Central memory CD8-positive, alpha-beta T cell (primary cell): ENCODE measurements at regions not wholly inside any gene's neighbourhood (a gene's known extent, or its start where the extent isn't known, plus 50 kb on each side); places are given as distances from the start of the nearest gene placed in this dataset.

Experiments
- ATAC-seq: fragments of 150-1000 bp; cut with Tn5 transposase; replicated peaks from 2 replicates; pipeline ENCODE4 v1.10.0; 2022; ENCODE audit warnings: mild to moderate bottlenecking, moderate FRiP score, moderate number of reproducible peaks; ENCODE audit not compliant: poor library complexity, severe bottlenecking; ENCODE audit errors: extremely low read depth
- DNase-seq, 2 donors: peaks; one replicate each; pipeline ENCODE4 v3.0.0; 2021; ENCODE audit warnings: low spot score in 2 of 2
- H3K27ac Mint-ChIP-seq: one replicate; pipeline ENCODE4 v1.8.0; 2022; ENCODE audit warnings: low read depth, mild to moderate bottlenecking, moderate library complexity, mixed read lengths
- H3K27me3 Mint-ChIP-seq: one replicate; pipeline ENCODE4 v1.8.0; 2022; ENCODE audit warnings: mixed read lengths
- H3K36me3 Mint-ChIP-seq: one replicate; pipeline ENCODE4 v1.8.0; 2022; ENCODE audit warnings: mild to moderate bottlenecking, moderate library complexity, mixed read lengths; ENCODE audit not compliant: insufficient read depth
- H3K4me1 Mint-ChIP-seq: one replicate; pipeline ENCODE4 v1.8.0; 2022; ENCODE audit warnings: mixed read lengths
- H3K4me3 Mint-ChIP-seq: one replicate; pipeline ENCODE4 v1.8.0; 2022; ENCODE audit warnings: mild to moderate bottlenecking, moderate library complexity, mixed read lengths
- H3K9me3 Mint-ChIP-seq: one replicate; pipeline ENCODE4 v1.8.0; 2022; ENCODE audit warnings: mixed read lengths

DNA sequence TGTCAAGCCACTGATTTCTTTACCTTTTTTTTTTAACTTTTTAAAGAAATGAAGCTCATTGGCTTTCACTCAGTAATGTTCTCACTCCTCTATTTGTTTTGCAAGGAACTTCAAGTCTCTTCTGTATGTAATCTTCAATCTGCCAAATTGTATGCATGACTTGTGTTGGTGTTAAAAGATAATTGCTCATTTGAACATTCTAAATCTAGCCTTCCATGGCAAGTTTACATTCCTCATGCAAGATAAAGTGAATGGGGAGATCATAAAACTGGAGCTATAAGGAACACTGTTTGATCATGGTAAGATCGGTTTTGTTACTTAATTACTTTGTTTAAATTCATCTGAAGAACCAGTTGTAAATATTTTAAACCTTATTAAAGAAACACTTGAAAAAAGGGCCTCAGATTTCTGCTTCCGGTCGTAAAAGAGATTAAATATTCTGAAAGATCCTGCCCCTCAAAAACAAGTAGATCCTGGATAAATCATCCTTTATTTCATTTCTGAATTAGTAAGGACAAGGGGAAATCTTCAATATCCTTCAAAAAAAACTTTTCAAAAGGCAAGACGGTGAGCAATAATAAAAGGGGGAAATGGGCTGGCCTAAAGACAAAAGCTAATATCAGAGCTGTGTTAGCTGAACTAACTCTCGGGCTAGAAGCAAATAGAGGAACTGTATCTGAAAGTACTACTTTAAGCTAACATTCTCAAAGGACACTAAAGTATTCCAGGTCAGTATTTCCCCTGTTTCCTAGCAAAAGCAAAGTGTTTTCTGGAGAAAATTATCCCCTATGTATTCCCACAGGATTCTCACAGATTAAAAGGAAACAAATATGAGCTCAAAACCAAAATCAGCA lies 107.0 kb upstream of the ATP11B start:
- H3K36me3 Mint-ChIP-seq, result no peaks in the 10 kb centered on the region
- ATAC-seq, result no peak
- peaks cover 9% of the 10 kb centered on the region for H3K4me1 Mint-ChIP-seq
- peaks cover 62% of the 10 kb centered on the region for H3K27me3 Mint-ChIP-seq
- no peak overlapping the region for H3K4me3 Mint-ChIP-seq
- DNase-seq, result no peak
- H3K27ac Mint-ChIP-seq, result no peak overlapping the region
- no peaks in the 10 kb centered on the region for H3K9me3 Mint-ChIP-seq

DNA sequence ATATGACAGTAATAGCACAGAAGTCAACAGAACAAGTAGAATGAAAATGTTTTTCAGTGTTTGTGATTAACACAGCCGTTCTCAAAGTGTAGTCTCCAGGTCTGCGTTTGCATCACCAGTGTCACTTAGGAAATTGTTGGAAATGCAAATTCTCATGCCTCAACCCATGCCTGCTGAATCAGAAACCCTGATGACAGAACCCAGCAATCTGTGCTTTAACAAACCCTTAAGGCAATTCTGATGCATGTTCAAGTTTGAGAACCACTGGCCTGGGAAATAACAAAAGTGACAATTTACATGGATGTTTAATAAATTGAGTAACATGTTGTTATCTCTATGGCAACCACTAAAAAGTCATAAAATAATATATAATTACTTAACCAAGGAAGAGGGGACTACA lies 103.1 kb upstream of the ATP11B start:
- no peak overlapping the region for H3K4me3 Mint-ChIP-seq

DNA sequence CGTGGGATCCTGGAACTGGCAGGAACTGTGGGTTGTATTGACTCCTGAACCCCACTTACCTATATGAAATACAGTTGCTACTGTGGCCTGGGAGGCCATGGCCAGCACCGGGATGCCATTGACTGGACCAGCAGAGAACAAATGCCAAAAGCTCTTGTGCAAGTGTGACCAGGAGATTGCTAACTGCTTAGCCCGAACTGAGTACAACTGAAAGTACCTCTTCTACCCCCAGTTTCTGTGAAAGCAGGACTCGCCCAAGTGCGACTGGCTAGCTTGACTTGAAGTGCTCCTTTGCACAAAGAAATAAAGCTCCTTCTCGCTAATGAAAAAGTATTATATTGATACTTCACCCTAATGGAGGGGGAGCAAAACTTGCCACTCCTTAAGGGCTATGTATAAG lies 101.3 kb upstream of the ATP11B start:
- H3K9me3 Mint-ChIP-seq, result no peaks in the 10 kb centered on the region
- H3K27me3 Mint-ChIP-seq, result peaks cover 48% of the 10 kb centered on the region
- no peak overlapping the region for H3K4me3 Mint-ChIP-seq
- no peaks in the 10 kb centered on the region for H3K36me3 Mint-ChIP-seq
- H3K4me1 Mint-ChIP-seq, result no peaks in the 10 kb centered on the region
- no peak for DNase-seq
- H3K27ac Mint-ChIP-seq, result no peak overlapping the region
- ATAC-seq, result no peak

More for the DNA sequence above, 103.1 kb upstream of the ATP11B start:
- Mint-ChIP-seq H3K27me3 (peaks cover 60% of the 10 kb centered on the region), H3K9me3 (no peaks in the 10 kb centered on the region), H3K27ac (no peak overlapping the region), H3K36me3 (no peaks in the 10 kb centered on the region), H3K4me1 (no peaks in the 10 kb centered on the region)
- DNase-seq, result no peak
- ATAC-seq, result no peak

DNA sequence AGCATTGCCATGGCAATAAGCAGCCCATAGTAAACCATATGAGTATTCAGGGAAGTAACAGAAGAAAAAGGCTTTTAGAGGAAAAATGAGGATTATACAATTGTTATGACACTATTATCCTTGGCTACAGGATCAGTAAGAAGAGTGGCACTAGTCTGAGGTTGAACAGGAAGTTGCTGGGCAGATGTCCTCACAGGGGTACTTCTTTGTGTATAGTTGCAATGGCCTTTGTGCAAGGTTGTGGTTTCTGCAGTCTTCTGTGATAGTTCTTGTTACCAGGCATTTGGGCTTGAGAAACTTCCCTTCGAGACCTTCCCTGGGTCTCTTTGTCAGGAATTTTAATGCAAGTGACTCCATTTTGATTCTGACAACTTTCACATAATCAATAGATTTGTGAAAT lies 100.6 kb upstream of the ATP11B start:
- H3K4me3 Mint-ChIP-seq, result no peak overlapping the region
- ATAC-seq (no peak), DNase-seq (no peak)
- H3K4me1 Mint-ChIP-seq, result no peaks in the 10 kb centered on the region
- H3K9me3 Mint-ChIP-seq, result no peaks in the 10 kb centered on the region
- H3K36me3 Mint-ChIP-seq, result no peaks in the 10 kb centered on the region
- no peak overlapping the region for H3K27ac Mint-ChIP-seq
- peaks cover 41% of the 10 kb centered on the region for H3K27me3 Mint-ChIP-seq

DNA sequence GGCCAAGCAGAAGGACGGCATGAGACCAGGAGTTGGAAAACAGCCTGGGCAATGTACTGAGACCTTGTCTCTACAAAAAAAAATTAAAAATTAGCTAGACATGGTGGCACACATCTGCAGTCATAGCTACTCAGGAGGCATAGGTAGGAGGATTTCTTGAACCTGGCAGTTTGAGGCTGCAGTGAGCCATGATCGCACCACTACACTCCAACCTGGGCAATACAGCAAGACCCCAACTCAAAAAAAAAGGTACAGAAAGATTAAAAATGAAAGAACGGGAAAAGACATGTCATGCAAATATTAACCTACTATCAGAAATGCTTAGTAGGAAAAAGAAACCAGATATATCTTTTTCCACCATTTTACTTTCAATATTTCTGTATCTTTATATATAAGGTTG lies 99.6 kb upstream of the ATP11B start:
- peaks cover 31% of the 10 kb centered on the region for H3K27me3 Mint-ChIP-seq
- ATAC-seq, result no peak

DNA sequence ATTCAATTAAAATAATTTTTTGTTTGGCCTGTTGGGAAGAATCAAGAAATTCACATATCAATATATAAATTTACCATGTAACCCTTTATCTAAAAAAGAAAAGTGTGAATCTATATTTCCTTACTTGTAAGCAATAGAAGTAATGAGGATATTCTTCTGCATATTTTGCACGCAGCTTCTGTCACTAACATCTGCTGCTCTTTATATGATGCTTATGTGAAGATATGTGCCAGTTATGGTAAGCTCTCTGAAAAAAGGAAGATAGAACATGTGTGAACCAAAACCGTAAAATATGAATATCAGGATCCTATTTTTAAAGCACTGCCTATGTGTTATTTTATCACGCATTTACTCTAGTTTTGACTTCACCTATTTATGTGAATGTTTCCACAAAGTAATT lies 96.4 kb upstream of the ATP11B start:
- H3K4me1 Mint-ChIP-seq, result no peaks in the 10 kb centered on the region
- H3K27ac Mint-ChIP-seq, result no peak overlapping the region
- no peaks in the 10 kb centered on the region for H3K9me3 Mint-ChIP-seq
- DNase-seq (no peak), ATAC-seq (no peak)
- H3K4me3 Mint-ChIP-seq, result no peak overlapping the region
- H3K36me3 Mint-ChIP-seq, result no peaks in the 10 kb centered on the region
- H3K27me3 Mint-ChIP-seq, result peaks cover 29% of the 10 kb centered on the region

More for the DNA sequence above, 99.6 kb upstream of the ATP11B start:
- no peak for DNase-seq
- Mint-ChIP-seq H3K36me3 (no peaks in the 10 kb centered on the region), H3K27ac (no peak overlapping the region), H3K4me1 (no peaks in the 10 kb centered on the region), H3K9me3 (no peaks in the 10 kb centered on the region), H3K4me3 (no peak overlapping the region)

DNA sequence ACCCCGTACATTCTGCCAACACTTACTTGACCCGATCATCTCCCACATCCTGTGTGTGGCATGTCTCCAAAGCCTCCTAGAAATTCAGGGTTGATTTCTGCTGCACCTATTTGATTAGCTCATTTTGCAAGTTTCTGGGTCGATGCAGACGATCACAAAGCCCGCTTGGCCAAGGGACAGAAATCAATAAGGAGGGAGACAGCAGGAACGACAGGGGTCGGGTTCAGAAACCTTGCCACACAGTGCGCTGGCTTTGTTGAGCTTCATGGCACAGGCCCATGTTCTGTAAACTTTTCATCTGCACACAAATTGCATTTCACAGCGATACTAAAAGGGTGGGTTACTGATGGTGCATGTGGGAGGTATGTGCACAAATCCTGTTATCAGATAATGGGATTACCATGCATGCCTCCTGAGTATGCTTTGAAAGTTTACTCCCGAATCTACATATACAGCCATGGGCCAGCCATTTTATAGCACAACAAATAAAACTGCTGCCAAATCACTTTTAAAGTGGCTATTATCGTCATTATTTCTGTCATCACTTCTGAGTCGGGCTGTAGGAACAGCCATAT lies 95.9 kb upstream of the ATP11B start:
- Mint-ChIP-seq H3K27me3 (peaks cover 25% of the 10 kb centered on the region), H3K27ac (no peak overlapping the region), H3K36me3 (no peaks in the 10 kb centered on the region), H3K4me3 (no peak overlapping the region), H3K9me3 (no peaks in the 10 kb centered on the region), H3K4me1 (no peaks in the 10 kb centered on the region)
- no peak for DNase-seq
- no peak for ATAC-seq

DNA sequence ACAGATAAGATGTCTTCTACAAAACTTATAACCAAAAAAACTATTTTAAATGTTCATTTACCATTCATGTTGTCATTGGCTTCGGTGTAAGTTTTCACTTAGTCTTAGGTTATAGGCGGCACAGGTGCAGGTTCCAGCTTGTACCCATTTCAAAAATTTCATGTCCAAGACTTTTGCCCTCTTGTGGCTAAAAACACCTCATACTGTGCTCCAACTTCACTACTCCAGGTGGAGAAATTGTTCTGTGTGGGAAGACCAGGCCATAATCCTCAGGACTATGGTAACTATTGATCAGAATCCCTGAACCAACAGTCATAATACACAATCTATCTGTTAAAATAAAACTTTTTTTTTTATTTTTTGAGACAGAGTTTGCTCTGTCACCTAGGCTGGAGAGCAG lies 95.2 kb upstream of the ATP11B start:
- Mint-ChIP-seq H3K9me3 (no peaks in the 10 kb centered on the region), H3K4me1 (no peaks in the 10 kb centered on the region), H3K27me3 (peaks cover 26% of the 10 kb centered on the region), H3K36me3 (no peaks in the 10 kb centered on the region), H3K4me3 (no peak overlapping the region), H3K27ac (no peak overlapping the region)
- DNase-seq (no peak), ATAC-seq (no peak)

DNA sequence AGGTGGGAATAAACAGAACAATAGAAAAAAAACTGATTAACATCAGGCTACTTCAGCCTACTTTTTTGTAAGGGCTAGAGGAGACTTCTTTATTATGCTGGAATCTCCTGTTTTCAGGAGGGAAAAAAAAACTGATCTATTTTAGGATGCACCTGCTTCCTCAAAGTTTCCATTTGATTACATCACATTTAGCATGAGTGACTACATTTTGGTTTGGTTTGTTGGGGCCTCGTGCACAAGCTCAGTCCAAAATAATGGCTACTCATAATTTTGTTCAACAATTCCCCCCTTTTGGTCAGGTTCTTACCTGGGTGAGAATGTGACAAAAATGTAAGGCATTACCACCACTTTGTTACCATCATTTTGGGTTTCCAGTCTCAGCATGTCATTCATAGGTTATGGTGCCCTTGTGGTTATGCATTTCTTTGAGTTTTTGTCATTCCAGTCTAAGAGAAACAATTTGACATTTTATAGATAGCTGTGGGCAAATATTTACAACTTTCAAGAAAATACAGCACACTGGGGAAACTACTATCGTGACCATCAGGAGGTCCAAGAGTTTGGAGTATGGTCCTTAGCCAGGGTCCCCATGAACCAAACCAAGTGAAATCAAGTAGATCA lies 93.6 kb upstream of the ATP11B start:
- H3K27ac Mint-ChIP-seq, result no peak overlapping the region
- H3K4me3 Mint-ChIP-seq, result no peak overlapping the region
- no peaks in the 10 kb centered on the region for H3K9me3 Mint-ChIP-seq
- no peaks in the 10 kb centered on the region for H3K36me3 Mint-ChIP-seq
- peaks cover 39% of the 10 kb centered on the region for H3K27me3 Mint-ChIP-seq
- DNase-seq (no peak), ATAC-seq (no peak)
- H3K4me1 Mint-ChIP-seq, result no peaks in the 10 kb centered on the region

DNA sequence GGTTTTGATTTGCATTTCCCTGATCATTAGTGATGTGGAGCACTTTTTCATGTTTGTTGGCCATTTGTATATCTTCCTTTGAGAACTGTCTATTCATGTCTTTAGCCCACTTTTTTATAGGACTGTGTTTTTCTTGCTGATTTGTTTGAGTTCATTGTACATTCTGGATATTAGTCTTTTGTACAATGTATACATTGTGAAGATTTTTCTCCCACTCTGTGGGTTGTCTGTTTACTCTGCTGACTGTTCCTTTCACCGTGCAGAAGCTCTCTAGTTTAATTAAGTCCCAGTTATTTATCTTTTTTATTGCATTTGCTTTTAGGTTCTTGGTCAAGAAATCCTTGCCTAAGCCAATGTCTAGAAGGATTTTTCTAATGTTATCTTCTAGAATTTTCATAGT lies 91.1 kb upstream of the ATP11B start:
- Mint-ChIP-seq H3K27ac (no peak overlapping the region), H3K4me3 (no peak overlapping the region), H3K36me3 (peaks cover 2% of the 10 kb centered on the region), H3K4me1 (no peaks in the 10 kb centered on the region), H3K9me3 (no peaks in the 10 kb centered on the region), H3K27me3 (peaks cover 47% of the 10 kb centered on the region)
- ATAC-seq, result no peak
- no peak for DNase-seq

DNA sequence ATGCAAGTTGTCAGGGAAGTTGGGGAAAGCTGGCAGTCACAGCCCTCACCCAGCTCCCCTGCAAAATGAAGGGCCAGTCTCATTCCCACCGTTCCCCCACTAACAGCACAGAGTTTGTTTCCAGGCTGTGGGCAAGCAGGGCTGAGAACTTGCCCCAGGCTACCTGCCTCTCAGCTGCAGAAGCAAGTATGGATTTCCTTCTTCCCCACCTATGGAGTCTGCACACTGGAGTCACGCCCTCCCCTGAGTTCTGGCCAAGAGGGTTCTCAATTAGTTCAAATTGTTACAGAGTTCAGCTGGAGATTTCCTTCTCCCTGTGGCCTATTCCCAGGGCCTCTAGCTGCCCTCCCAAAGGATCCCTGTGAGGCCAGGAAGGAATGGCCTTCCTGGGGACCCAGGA lies 90.1 kb upstream of the ATP11B start:
- H3K4me1 Mint-ChIP-seq, result no peaks in the 10 kb centered on the region
- H3K36me3 Mint-ChIP-seq, result peaks cover 2% of the 10 kb centered on the region
- DNase-seq, result no peak
- ATAC-seq, result no peak
- H3K27ac Mint-ChIP-seq, result no peak overlapping the region
- H3K4me3 Mint-ChIP-seq, result no peak overlapping the region
- no peaks in the 10 kb centered on the region for H3K9me3 Mint-ChIP-seq
- H3K27me3 Mint-ChIP-seq, result peaks cover 55% of the 10 kb centered on the region

DNA sequence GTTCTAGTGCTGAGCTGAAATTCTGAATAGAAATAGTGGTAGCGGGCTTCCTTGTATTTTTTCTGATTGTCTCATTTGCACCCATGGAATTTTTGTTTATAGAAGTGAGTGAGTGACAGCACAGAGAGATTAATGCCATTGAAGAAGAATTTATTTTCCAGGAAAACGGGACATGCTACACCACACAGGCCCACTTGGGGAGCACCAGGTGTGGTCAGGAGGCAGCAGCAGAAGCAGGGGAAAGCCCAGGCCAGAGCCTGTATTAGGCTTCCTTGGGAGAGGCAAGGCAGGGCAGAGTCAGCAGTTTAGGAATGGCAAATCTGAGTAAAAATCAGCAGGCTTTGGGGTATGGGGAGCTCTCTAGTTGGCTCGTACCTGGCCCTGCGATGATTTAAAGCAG lies 88.4 kb upstream of the ATP11B start:
- Mint-ChIP-seq H3K36me3 (peaks cover 2% of the 10 kb centered on the region), H3K4me3 (no peak overlapping the region), H3K4me1 (no peaks in the 10 kb centered on the region), H3K27me3 (peaks cover 71% of the 10 kb centered on the region), H3K9me3 (no peaks in the 10 kb centered on the region), H3K27ac (no peak overlapping the region)
- DNase-seq (no peak), ATAC-seq (no peak)

DNA sequence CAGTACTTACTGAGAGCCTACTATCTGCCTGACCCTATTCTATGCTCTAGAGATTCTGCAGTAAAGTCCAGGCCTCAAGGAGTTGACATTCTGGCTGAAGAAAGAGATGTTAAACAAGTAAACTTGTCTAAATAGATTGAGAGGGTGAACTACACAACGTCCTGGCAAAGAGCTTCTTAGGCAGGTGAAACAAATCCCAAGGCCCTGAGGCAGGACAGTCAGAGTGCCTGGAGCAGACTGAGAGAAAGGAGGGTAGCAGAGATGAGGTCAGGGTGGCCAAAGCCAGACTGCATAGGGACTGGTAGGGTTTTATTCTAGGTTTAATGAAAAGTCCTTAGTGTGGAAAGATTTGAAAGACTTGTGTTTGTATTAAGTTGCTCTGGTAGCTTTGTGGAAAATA lies 84.5 kb upstream of the ATP11B start:
- H3K9me3 Mint-ChIP-seq, result no peaks in the 10 kb centered on the region
- no peak overlapping the region for H3K4me3 Mint-ChIP-seq
- H3K27me3 Mint-ChIP-seq, result peaks cover 57% of the 10 kb centered on the region
- no peak overlapping the region for H3K27ac Mint-ChIP-seq
- no peak for DNase-seq
- H3K4me1 Mint-ChIP-seq, result peaks cover 6% of the 10 kb centered on the region
- peaks cover 2% of the 10 kb centered on the region for H3K36me3 Mint-ChIP-seq
- ATAC-seq, result no peak
